ENCODE measurements at regions not wholly inside any gene's neighbourhood (a gene's known extent, or its start where the extent isn't known, plus 50 kb on each side); places are given as distances from the start of the nearest gene placed in this dataset.

- TF ChIP-seq, protein P1, sequence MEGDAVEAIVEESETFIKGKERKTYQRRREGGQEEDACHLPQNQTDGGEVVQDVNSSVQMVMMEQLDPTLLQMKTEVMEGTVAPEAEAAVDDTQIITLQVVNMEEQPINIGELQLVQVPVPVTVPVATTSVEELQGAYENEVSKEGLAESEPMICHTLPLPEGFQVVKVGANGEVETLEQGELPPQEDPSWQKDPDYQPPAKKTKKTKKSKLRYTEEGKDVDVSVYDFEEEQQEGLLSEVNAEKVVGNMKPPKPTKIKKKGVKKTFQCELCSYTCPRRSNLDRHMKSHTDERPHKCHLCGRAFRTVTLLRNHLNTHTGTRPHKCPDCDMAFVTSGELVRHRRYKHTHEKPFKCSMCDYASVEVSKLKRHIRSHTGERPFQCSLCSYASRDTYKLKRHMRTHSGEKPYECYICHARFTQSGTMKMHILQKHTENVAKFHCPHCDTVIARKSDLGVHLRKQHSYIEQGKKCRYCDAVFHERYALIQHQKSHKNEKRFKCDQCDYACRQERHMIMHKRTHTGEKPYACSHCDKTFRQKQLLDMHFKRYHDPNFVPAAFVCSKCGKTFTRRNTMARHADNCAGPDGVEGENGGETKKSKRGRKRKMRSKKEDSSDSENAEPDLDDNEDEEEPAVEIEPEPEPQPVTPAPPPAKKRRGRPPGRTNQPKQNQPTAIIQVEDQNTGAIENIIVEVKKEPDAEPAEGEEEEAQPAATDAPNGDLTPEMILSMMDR (IDR thresholded peaks at IDR 0.05; ENCODE audit: extremely low read depth in 1 of 2, insufficient read depth in 1 of 2, low read depth in 1 of 2, low read length in 2 of 2): no peak
- TF ChIP-seq FOS (IDR thresholded peaks at IDR 0.05; ENCODE audit: borderline replicate concordance, insufficient read depth, low read length): no peak
- TF ChIP-seq, protein P2, sequence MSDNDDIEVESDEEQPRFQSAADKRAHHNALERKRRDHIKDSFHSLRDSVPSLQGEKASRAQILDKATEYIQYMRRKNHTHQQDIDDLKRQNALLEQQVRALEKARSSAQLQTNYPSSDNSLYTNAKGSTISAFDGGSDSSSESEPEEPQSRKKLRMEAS (IDR thresholded peaks at IDR 0.05; ENCODE audit: insufficient read depth, insufficient read length): no peak
- no peak for TF ChIP-seq POLR2A (IDR thresholded peaks at IDR 0.05; ENCODE audit: low read depth, low read length)
These were observed 622.8 kb upstream of the NRSN1 start for GRCh38 chr6:23503173-23503572.
